ENCODE measurements at regions not wholly inside any gene's neighbourhood (a gene's known extent, or its start where the extent isn't known, plus 50 kb on each side); places are given as distances from the start of the nearest gene placed in this dataset.

DNA sequence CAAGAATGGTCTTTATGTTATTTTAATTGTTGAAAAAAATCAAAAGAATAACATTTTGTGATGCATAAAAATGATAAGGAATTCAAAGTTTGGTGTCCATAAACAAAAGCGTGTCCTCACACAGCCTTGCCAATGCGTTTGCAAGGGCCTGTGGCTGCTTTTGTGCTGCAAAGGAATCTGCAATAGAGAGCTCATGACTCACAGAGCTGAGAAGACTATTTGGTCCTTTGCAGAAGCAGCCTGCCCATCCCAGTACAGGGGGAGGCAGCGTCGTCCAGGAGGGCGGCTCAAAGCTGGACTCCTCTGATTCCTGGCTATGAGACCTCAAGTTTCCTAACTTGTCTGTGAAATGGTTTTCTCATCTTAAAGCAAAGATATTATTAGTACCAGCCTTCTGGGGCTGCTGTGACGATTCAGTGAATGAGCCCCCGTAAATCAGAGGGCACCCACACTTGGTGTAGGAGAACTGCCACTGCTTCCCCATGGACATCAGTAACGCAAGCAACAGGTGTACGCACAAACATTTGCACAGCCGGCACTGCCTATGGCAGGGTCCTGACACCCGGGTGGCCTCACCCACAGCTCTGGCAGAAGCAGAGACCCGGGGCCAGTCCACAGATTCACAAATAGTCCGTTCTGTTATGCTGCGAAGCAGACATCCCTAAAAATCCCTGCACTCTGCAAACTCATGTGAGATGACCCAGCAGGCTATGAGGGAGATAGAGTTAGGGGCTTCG, 70.6 kb upstream of the ASAP2 start:
- no peak for DNase-seq

DNA sequence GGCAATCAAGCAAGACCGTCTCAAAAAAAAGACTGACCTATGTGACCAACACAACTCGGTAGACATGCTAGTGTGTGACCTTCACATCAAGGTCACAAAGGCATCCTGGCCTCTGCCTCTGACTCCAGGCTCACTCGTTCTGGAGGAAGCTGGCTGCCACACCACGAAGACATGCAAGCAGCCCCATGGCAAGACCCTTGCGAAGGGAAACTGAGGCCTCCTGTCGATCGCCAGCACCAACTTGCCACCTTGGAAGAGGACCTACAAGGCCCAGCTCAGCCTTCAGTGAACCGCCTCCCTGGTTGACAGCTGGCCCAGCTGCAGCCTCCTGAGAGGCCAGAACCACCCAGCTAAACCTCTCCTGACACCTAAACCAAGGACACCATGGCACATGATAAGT, 79.3 kb upstream of the ASAP2 start:
- DNase-seq = no peak

DNA sequence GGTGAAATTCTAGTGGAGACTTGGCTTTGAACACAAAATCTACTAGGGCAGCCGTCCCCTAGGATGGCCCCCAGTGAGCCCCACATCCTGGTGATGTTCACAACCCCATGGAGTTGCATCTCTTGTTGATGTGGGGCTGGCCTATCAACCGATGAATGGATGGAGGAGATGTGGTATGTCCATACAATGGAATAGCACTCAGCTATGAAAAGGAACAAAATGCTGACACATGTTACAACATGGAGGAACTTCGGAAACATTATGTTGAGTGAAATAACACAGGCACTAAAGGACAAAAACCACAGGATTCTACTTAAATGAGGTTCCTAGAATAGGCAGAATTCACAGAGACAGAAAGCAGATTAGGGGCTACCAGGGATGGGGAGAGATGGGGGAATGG, 80.1 kb upstream of the ASAP2 start:
- DNase-seq = no peak

DNA sequence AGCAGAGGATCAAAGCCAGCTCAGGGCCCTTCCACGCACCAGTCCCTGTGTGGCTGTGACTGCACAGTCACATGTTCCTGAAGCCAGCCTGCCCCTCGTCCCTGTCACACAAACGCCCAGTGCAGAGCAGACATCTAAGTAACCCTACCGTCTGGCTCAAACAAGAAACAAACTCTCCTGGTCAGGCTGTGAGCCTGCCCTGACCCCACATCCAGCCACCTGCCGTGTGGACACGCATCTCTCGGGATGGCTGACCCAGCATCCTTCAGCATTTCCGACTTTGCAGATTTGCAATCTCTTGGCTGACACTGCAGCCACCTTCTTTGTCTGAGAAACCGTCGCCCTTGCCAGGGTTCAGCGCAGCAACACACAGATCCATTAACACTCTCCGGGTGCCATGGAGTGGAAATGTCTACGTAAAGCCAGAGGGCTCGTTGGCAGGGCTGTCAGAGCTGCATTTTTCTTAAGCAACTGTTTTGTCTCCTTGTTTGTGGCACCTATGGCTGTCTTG, 82.3 kb upstream of the ASAP2 start:
- DNase-seq = no peak

DNA sequence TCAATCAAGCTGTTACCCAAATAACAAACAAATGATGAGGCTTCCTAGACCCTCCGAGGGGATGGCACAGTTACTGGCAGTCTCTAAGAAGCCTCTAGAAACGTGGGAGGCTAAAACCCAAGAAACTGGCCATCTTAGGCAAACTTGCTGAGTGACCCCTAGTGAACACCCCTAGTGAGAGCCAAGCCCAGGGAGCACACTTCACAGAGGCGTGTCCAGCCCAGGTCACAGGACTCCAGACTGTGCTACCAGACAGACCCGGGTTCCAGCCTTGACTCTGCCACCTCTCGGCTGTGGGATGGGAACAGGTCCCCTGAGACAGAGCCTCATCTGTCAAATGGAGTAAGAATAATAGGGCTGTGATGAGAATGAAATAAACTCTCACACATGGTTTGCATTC, 83.5 kb upstream of the ASAP2 start:
- DNase-seq = no peak

DNA sequence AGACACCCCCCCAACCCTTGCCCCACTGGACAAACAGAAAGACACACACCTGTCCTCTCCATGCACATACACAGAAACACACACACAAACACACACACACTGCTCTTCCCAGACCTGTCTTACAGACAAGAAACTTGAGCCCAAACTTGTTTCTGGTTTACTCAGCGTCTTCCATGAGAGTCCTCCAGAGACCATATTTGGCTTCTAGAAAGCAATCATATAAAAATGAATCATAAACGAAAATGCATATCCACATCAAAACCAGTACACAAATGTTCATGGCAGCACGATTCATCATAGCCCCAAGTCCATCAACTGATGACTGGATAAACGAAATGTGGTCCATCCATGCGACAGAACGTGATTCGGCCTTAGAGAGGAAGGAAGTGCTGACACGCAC, 84.2 kb upstream of the ASAP2 start:
- DNase-seq = no peak

DNA sequence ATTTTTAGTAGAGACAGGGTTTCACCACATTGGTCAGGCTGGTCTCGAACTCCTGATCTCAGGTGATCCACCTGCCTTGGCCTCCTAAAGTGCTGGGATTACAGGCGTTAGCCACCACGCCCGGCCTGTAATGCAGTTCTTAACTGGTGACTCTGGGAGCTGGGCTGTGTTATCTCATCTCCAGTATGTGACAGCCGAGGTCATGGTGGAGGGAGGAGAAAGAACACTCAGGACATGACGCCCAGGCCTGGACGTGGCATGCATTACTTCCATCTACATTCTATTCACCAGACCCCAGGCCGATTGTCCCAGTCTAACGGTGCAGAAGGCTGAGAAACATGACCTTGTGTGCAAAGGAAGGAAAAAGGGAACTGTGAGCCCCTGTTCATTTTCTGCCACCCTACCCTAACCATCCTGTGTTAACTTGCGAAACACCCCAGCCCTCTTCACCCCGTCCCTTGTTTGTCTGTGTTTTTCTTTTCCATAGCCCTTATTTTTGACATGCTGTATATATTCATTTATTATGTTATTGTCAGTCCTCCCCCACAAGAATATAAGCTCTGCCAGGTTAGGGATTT, 88.1 kb upstream of the ASAP2 start:
- peak; percentile 42 for DNase-seq

DNA sequence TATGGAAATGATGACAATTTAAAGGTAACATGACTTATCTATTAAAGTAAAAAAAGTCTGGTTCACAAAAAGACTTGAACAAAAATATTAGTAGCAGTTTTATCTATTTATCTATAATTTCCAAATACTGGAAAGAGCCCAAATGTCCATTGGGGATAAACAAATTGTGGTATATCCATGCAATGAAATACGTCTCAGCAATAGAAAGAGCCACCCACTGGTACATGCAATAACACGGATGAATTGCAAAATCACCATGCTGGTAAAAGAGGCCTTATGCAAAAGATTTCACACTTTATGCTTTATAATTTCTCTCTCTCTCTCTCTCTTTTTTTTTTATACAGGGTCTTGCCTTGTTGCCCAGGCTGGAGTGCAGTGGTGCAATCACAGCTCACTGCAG, 91.4 kb upstream of the ASAP2 start:
- DNase-seq = no peak

DNA sequence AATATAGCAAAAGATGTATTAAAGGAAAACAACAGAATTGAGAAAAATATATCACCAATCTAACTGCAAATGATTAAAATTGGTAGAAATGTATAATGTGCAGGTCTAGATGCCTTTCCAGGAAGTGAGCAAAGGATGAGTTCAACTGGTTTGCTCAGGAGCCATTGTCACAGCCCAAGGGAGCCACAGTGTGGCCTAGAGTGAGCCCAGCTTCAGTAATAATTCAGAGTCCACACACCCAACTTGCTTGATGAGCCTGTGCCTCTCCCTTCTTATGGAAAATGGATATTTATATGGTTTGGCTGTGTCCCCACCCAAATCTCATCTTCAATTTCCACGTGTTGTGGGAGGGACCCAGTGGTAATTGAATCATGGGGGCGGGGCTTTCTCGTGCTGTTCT, 92.2 kb upstream of the ASAP2 start:
- no peak for DNase-seq

DNA sequence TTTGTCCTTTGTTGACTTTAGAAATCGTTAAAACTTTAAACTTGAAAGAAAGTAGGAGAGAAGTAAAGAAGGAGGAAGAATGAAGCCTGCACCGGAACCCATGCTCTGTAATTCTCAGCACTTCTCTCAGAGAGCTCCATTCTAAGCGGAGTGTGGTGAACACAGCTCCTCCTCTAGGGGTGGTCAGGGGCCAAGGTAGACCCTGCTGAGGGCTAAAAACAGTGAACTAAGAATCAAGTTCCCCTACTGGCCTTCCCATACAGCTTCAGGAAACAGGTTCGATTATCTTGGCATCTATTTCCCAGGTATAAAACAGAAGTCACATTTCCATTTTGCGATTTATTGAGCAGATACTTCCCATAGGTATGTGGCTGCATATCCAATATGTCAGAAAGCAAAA, 92.7 kb upstream of the ASAP2 start:
- DNase-seq = no peak

DNA sequence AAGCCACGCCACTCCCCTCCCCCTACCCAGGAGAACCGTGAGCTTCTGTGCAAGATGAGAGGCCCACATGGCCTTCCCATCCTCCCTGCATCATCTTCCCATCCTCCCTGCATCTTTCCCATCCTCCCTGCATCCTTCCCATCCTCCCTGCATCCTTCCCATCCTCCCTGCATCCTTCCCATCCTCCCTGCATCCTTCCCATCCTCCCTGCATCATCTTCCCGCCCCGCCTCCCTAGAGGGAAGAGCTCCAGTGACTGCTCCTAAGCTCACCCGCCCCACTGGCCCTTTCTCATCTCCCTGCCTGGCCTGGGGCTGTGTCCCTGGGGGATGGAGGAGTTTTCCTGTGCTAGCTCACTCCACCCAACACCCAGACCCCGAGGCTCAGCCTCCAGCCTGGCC, 93.3 kb upstream of the ASAP2 start:
- DNase-seq = no peak

DNA sequence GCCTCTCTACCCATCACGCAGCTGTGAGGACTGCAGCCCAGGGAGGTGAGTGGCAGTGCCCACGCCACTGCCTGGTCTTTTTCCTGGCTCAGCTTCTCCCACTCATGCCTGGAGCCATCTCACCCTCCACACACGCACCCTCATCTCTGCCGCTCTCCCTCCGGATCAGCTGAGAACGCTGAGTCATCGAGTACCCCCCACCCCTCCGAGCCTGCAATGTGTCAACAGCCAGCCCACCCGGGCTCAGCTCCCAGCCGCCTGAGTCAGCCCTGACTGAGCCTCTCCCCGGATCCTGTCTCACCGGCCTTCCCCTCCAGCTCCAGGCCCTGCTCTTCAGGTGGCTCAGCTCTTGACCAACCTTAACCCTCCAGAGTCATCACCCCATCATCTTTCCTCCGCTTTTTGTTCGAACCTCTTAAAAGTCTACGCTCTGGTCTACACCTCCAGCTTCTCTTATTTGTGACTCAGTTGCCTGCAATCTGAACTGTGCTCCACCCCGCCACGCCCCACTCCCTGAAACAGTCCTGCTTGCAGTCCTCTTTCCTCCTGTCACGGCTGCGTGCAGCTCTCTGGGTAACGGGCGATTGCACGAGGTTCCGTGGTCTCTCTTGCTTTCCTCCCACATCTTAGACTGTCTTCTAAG, 94.4 kb upstream of the ASAP2 start:
- peak; percentile 37 for DNase-seq

DNA sequence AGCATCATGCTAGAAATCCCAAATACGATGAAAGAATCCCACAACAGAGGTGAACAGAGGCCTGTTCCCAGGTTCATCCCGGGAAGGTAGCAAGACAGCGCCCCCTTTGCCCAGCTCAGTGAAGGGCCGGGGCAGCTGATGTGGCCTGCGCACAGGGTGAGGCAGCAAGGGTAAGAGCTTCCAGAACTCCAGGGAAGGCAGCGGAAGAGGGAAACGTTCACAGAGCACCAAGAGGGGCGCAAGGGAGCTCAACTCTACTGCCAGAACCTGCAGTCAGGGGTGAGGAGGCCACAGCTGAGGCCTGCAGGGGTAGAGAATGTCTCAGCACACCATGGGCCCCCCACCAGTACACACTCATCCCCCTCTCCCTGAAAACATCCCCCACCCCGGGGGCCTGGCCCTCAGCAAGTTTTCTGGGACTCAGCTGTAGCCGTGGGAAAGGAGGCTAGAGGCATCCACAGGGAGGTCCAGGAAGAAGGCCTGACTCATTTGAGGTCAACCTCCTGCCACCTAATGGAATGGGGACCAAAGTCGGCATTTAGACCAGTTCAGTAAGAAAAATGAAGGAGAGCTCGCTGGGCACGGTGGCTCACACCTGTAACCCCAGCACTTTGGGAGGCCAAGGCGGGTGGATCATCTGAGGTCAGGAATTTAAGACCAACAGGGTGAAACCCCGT, 95.6 kb upstream of the ASAP2 start:
- DNase-seq = no peak

DNA sequence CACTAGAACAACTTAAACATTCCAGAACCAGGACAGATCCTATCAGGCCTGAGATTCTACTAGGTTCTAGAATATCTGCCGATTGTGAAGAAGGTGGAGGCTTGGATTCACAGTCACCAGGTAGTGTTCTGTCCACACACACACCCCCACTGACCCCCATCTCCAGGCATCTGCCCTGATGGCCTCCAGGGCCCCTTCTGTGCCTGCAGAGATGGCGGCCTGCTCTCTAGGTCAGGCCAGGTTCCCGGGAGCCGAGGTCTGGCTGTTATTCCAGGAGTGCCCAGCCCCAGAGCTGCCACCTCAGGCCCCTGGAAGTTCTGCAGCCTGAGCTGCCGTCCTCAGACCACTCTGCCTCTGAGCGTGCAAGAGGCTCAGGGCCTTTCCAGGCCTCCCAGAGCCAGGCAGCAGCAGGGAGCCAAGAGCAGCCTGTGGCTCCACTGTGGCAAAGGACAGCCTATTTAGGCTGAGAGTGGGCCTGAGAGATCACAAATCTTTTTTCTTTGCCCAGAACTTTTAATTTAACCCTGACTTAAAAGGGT, 96.2 kb upstream of the ASAP2 start:
- no peak for DNase-seq

DNA sequence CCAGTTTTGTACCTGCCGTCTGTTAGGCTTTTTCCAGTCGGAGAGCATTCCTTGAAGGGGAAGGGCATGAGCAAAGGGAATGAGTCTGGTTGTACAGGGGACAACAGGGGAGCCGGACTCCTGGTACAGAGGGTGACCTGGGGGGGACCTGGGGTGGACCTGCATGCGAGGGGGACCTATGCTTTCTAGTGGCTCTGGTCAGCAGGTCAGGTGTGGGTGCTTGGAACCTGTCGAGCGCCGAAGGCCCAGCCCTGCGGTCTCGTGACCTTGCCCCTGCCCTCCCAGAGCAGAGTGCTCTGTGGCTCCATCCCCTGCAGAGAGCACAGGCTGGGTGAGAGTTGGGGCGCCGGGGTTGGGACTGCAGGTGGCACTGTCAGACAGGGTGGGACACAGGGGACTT, 96.7 kb upstream of the ASAP2 start:
- DNase-seq = no peak

DNA sequence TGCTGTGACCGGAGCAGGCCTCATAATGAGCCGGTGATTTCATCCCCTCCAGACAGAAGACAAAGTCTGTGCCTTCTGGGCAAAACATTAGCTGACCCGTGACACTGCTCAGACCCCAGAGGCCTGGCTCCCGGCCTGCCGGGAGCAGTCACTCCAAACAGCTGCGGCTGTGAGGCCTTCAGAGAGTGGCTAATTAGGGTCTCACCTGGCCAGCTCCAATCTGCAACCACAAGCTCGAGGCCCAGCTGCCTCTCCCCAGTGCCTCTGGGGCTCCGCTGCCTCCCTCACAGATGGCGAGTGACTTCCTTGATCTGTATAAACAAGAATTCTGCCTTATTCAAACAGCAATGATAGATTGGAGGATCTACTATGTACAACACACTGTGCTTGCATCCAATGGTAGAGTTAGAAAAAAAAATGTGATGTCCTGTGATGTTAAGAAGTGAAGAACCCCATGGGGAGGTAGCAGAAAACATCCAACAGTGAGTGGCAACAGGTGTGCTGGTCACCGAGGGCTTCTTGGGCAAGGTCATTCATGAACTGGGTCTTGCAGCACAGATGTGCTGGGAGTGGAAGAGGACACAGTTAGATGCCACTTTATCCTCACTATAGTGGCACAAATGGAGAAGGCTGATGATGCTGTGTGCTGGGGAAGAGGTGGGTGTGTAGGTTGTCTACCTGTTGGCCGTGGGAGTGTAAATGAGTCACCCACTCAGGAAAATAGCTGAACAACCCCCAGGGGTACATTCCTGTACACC, 98.2 kb upstream of the ASAP2 start:
- no peak for DNase-seq

DNA sequence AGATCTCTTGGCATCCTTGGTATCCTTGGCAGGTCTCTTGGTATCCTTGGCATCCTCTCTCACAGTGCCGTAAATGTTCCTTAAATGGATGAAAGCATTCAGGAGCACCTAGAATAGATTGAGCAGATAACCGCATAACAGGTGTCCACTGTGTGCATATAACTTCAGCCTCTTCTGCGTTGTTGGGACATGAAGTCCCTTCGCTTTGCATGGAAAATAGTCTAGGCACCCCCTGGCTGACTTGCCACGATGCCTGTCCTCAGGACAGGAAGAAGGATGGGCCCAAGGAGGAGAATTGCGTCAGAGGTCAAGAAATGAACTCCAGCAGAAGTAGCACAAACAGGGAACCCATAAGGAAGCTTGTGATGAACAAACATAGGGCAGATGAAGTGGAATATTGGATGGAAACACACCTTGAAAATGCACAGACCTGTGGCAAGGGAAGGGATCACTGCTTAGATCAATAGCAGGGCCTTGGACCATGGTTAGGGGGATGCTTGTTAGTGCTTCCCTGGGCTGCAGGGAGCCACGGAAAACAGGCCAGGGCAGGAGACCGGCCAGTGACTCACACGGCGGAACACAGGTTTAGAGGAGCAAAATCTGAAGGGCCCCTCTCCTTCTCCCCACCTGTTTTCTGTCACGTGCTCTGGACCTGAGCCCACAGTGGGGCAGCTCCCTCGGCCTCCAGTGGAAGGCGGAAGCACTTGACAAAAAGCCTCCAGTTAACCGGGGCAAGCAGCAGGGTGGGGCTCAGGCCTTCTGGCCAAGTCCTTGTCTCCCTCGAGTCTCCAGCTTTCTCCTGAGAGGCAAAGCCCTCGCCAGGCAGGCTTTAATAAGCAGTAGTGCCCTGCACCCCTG, 99.2 kb upstream of the ASAP2 start:
- no peak for DNase-seq

DNA sequence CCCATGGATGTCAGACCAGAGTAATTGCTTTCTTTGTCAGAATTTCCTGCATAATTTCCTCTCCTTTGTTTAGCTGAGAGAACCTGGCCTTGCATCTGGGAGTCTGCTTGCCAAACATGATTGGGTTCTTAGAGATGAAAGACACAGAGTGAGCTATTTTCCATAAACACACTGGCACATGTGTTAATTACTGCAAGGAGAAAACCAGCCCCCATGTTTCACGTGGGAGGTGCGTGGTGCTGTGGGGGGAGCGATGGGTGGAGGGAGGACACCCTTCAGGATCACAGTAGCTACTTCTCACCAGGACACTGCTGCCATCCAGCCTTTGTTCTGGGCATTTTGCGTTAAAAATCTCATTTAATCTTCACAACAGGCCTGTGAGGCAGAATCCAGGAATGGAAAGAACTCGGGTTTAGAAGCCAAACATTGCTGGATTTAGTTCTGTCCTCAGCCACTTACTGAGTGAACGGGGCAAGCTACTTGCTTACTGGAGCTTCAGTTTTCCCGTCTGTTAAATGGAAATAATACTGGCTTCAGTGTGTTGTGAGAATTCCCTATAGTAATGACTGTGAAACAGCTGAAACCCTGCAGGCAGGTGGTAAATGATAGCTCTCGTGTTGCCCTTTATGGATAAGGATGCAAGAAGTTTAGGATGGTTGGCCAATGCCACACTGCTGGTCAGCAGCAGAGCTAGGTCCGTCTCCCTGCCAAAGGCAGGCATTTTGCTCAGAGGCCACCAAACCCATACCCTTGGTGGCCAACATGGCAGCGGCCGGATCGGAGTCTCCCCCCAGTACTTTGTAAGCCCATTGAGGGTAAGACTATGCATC, 100.1 kb upstream of the ASAP2 start:
- no peak for DNase-seq

DNA sequence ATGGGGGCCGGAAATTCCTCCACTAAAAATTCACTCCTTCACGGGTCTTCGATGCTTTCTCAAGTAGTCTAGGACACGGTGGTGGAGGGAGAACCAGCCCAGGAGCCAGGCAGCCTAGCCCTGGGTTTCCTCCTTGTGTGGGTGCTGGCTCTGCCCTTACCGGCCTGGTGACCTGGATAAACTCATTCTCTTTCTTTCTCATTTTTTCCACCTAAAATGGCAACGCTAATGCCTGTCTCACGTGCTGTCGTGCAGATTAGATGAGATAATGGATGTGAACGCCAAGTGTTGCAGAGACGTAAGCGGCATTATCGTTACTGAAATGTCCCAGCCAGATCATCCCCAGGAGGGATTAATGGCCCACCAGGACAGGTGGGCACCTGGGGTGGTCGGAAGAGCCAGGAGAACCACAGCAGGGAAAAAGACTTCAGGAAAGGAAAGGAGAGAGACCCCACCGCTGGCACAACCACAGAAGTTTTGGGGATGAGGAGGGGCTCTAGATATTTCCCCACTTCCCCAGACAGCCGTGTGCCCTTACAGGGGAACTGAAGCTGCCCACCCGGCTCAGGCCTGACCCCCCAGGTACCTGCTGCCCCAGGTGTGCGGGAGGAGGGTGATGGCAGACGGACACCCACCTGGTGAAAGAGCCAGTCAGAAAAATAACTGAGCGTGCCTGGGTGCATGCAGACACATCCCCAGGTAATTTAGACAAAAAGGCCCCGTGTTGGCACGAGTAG, 100.8 kb upstream of the ASAP2 start:
- DNase-seq = no peak

DNA sequence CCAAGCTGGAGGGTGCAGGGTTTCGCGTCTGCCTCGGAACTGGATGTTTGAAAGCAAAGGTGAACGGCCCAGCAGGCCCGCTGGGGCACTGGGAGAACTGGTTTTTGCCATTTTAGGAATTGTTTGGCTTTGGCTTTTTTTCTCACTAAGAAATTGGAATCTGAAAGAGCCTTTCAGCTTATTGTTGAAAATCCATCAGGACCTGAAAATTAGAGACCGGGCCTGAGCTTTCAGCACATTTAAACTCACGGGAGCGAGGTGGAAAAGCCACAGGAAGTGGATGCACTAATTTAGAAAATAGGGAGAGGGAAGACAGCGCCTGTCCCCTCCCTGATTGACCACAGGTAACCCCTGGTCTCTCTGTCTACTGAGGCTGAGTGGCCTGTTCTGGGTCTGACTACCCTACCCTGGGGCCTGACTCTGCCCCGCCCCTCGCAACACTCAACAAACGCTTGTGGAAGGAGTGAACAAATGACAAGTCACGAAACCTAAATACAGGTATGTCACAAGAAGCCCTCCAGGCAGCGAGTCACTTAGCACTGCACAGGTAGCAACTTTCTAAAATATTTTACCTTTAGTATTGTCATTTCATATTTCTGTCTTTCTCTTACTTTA, 100.3 kb upstream of the MBOAT2 start:
- DNase-seq = no peak
